SK-N-SH treated with all-trans-retinoic acid at 6 μM for 48 hours (cell line): ENCODE measurements at regions not wholly inside any gene's neighbourhood (a gene's known extent, or its start where the extent isn't known, plus 50 kb on each side); places are given as distances from the start of the nearest gene placed in this dataset.

Experiments
- ATAC-seq: fragments of 200-7000 bp; cut with Tn5 transposase; 3 replicates; pipeline ENCODE4 v1.9.1; 2020; ENCODE audit warnings: mild to moderate bottlenecking, moderate library complexity
- ARNTL ChIP-seq: fragments of 450-650 bp; formaldehyde crosslinking; IDR thresholded peaks from 2 replicates; pipeline ENCODE4 v1.5.0; 2020; ENCODE audit warnings: low read depth, mild to moderate bottlenecking, moderate library complexity, borderline replicate concordance
- BACH2 ChIP-seq: fragments of 250-450 bp; sonication (Bioruptor Pico); IDR thresholded peaks from 2 replicates; pipeline ENCODE4 v1.9.0; 2021; ENCODE audit warnings: mild to moderate bottlenecking, borderline replicate concordance
- CSDC2 ChIP-seq: fragments of 250-450 bp; sonication (Bioruptor Pico); IDR thresholded peaks from 2 replicates; pipeline ENCODE4 v1.5.0; 2020; ENCODE audit warnings: mild to moderate bottlenecking, moderate library complexity
- ESRRG ChIP-seq: fragments of 250-450 bp; sonication (Bioruptor Pico); IDR thresholded peaks from 2 replicates; pipeline ENCODE4 v1.6.1; 2021; ENCODE audit warnings: mild to moderate bottlenecking
- GLIS3 ChIP-seq: fragments of 250-450 bp; sonication (Bioruptor Pico); IDR thresholded peaks from 2 replicates; pipeline ENCODE4 v1.5.0; 2020; ENCODE audit warnings: mild to moderate bottlenecking, moderate library complexity
- ISL1 ChIP-seq: fragments of 250-450 bp; sonication (Bioruptor Pico); IDR thresholded peaks from 2 replicates; pipeline ENCODE4 v2.1.2; 2022; ENCODE audit warnings: mild to moderate bottlenecking, moderate library complexity
- OSR1 ChIP-seq: fragments of 250-450 bp; sonication (Bioruptor Pico); IDR thresholded peaks from 2 replicates; pipeline ENCODE4 v1.8.0; 2022; ENCODE audit warnings: moderate library complexity, mild to moderate bottlenecking, inconsistent platforms
- PPARA ChIP-seq: fragments of 250-450 bp; sonication (Bioruptor Pico); IDR thresholded peaks from 2 replicates; pipeline ENCODE4 v1.5.0; 2020; ENCODE audit warnings: mild to moderate bottlenecking, borderline replicate concordance
- SNAI2 ChIP-seq: fragments of 250-450 bp; sonication (Bioruptor Pico); IDR thresholded peaks from 2 replicates; pipeline ENCODE4 v1.5.0; 2020; ENCODE audit warnings: mild to moderate bottlenecking, moderate library complexity
- TCF4 ChIP-seq: fragments of 250-450 bp; sonication (Bioruptor Pico); IDR thresholded peaks from 2 replicates; pipeline ENCODE4 v1.8.0; 2021; ENCODE audit warnings: mild to moderate bottlenecking, moderate library complexity, borderline replicate concordance
- ZC3H10 ChIP-seq: fragments of 250-450 bp; sonication (Bioruptor Pico); IDR thresholded peaks from 2 replicates; pipeline ENCODE4 v1.5.1; 2021; ENCODE audit warnings: mild to moderate bottlenecking, moderate library complexity
- ZFP3 ChIP-seq: fragments of 250-450 bp; sonication (Bioruptor Pico); IDR thresholded peaks from 2 replicates; pipeline ENCODE4 v1.5.0; 2020; ENCODE audit warnings: mild to moderate bottlenecking, moderate library complexity
- ZNF565 ChIP-seq: fragments of 450-650 bp; formaldehyde crosslinking; conservative IDR thresholded peaks from 2 replicates; pipeline ENCODE4 v1.5.0; 2020; ENCODE audit warnings: low read depth, mild to moderate bottlenecking, moderate library complexity
- ZNF70 ChIP-seq: fragments of 450-650 bp; formaldehyde crosslinking; IDR thresholded peaks from 2 replicates; pipeline ENCODE4 v1.5.0; 2020; ENCODE audit warnings: mild to moderate bottlenecking, moderate library complexity
- ZNF8 ChIP-seq: fragments of 450-650 bp; formaldehyde crosslinking; IDR thresholded peaks from 2 replicates; pipeline ENCODE4 v1.5.0; 2020; ENCODE audit warnings: mild to moderate bottlenecking, moderate library complexity
- TF ChIP-seq, protein P1 (sequence below): fragments of 250-450 bp; sonication (Bioruptor Pico); IDR thresholded peaks from 2 replicates; pipeline ENCODE4 v1.8.0; 2020; ENCODE audit warnings: mild to moderate bottlenecking, moderate library complexity, borderline replicate concordance
- TF ChIP-seq, protein P2 (sequence below): fragments of 250-450 bp; sonication (Bioruptor Pico); IDR thresholded peaks from 2 replicates; pipeline ENCODE4 v1.8.0; 2021; ENCODE audit warnings: low read depth, mild to moderate bottlenecking, moderate library complexity, borderline replicate concordance
- TF ChIP-seq, protein P3 (sequence below): fragments of 250-450 bp; sonication (Bioruptor Pico); IDR thresholded peaks from 2 replicates; pipeline ENCODE4 v1.5.0; 2020; ENCODE audit warnings: mild to moderate bottlenecking, moderate library complexity
- TF ChIP-seq, protein P4 (sequence below): fragments of 250-450 bp; sonication (Bioruptor Pico); IDR thresholded peaks from 2 replicates; pipeline ENCODE4 v1.5.1; 2020; ENCODE audit warnings: low read depth, mild to moderate bottlenecking, moderate library complexity

DNA sequence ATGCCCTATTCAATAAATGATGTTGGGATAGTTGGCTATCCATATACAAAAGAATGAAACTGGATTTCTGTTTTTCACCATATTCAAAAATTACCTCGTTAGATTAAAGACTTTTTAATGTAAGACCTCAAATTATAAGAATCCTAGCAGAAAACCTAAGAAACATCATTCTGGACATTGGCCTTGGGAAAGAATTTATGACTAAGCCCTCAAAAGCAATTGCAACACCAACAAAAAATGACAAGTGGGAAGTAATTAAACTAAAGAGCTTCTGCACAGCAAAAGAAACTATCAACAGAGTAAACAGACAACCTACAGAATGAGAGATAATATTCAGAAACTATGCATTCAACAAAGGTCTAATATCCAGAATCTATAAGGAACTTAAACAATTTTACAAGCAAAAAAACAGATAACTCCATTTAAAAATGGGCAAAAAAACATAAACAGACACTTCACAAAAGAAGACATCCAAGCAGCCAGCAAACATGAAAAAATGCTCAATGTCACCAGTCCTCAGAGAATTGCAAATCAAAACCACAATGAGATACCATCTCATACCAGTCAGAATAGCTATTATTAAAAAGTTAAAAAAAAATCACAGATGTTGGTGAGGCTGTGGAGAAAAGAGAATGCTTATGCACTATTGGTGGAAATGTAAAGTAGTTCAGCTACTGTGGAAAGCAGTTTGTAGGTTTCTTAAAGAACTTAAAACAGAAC lies 309.8 kb downstream of the AHR start:
- ATAC-seq = peak; percentile 59
- TF ChIP-seq GLIS3 (CRISPR knock-in tag) = no peak
- TF ChIP-seq ARNTL (CRISPR knock-in tag) = no peak
- TF ChIP-seq, protein P1, sequence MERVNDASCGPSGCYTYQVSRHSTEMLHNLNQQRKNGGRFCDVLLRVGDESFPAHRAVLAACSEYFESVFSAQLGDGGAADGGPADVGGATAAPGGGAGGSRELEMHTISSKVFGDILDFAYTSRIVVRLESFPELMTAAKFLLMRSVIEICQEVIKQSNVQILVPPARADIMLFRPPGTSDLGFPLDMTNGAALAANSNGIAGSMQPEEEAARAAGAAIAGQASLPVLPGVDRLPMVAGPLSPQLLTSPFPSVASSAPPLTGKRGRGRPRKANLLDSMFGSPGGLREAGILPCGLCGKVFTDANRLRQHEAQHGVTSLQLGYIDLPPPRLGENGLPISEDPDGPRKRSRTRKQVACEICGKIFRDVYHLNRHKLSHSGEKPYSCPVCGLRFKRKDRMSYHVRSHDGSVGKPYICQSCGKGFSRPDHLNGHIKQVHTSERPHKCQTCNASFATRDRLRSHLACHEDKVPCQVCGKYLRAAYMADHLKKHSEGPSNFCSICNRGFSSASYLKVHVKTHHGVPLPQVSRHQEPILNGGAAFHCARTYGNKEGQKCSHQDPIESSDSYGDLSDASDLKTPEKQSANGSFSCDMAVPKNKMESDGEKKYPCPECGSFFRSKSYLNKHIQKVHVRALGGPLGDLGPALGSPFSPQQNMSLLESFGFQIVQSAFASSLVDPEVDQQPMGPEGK (CRISPR knock-in tag) = no peak
- no peak for TF ChIP-seq ESRRG (CRISPR knock-in tag)
- TF ChIP-seq ISL1 (CRISPR knock-in tag) = no peak
- TF ChIP-seq ZFP3 = no peak
- TF ChIP-seq PPARA (CRISPR knock-in tag) = no peak
- no peak for TF ChIP-seq ZC3H10 (CRISPR knock-in tag)
- TF ChIP-seq ZNF8 = no peak
- TF ChIP-seq, protein P2, sequence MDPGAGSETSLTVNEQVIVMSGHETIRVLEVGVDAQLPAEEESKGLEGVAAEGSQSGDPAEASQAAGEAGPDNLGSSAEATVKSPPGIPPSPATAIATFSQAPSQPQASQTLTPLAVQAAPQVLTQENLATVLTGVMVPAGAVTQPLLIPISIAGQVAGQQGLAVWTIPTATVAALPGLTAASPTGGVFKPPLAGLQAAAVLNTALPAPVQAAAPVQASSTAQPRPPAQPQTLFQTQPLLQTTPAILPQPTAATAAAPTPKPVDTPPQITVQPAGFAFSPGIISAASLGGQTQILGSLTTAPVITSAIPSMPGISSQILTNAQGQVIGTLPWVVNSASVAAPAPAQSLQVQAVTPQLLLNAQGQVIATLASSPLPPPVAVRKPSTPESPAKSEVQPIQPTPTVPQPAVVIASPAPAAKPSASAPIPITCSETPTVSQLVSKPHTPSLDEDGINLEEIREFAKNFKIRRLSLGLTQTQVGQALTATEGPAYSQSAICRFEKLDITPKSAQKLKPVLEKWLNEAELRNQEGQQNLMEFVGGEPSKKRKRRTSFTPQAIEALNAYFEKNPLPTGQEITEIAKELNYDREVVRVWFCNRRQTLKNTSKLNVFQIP (CRISPR knock-in tag) = no peak
- TF ChIP-seq TCF4 (CRISPR knock-in tag) = no peak
- TF ChIP-seq, protein P3, sequence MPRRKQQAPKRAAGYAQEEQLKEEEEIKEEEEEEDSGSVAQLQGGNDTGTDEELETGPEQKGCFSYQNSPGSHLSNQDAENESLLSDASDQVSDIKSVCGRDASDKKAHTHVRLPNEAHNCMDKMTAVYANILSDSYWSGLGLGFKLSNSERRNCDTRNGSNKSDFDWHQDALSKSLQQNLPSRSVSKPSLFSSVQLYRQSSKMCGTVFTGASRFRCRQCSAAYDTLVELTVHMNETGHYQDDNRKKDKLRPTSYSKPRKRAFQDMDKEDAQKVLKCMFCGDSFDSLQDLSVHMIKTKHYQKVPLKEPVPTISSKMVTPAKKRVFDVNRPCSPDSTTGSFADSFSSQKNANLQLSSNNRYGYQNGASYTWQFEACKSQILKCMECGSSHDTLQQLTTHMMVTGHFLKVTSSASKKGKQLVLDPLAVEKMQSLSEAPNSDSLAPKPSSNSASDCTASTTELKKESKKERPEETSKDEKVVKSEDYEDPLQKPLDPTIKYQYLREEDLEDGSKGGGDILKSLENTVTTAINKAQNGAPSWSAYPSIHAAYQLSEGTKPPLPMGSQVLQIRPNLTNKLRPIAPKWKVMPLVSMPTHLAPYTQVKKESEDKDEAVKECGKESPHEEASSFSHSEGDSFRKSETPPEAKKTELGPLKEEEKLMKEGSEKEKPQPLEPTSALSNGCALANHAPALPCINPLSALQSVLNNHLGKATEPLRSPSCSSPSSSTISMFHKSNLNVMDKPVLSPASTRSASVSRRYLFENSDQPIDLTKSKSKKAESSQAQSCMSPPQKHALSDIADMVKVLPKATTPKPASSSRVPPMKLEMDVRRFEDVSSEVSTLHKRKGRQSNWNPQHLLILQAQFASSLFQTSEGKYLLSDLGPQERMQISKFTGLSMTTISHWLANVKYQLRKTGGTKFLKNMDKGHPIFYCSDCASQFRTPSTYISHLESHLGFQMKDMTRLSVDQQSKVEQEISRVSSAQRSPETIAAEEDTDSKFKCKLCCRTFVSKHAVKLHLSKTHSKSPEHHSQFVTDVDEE (CRISPR knock-in tag) = no peak
- TF ChIP-seq BACH2 (CRISPR knock-in tag) = no peak
- no peak for TF ChIP-seq CSDC2 (CRISPR knock-in tag)
- TF ChIP-seq, protein P4, sequence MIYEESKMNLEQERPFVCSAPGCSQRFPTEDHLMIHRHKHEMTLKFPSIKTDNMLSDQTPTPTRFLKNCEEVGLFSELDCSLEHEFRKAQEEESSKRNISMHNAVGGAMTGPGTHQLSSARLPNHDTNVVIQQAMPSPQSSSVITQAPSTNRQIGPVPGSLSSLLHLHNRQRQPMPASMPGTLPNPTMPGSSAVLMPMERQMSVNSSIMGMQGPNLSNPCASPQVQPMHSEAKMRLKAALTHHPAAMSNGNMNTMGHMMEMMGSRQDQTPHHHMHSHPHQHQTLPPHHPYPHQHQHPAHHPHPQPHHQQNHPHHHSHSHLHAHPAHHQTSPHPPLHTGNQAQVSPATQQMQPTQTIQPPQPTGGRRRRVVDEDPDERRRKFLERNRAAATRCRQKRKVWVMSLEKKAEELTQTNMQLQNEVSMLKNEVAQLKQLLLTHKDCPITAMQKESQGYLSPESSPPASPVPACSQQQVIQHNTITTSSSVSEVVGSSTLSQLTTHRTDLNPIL = no peak

- no peak for TF ChIP-seq ESRRG (CRISPR knock-in tag)
- no peak for TF ChIP-seq BACH2 (CRISPR knock-in tag)
- no peak for TF ChIP-seq ZNF8
- TF ChIP-seq ARNTL (CRISPR knock-in tag) = no peak
- TF ChIP-seq, protein P2 (CRISPR knock-in tag) = no peak
- no peak for TF ChIP-seq TCF4 (CRISPR knock-in tag)
- TF ChIP-seq CSDC2 (CRISPR knock-in tag) = no peak
- TF ChIP-seq ZNF70 (CRISPR knock-in tag) = no peak
- no peak for TF ChIP-seq SNAI2 (CRISPR knock-in tag)
- no peak for TF ChIP-seq ZNF565 (CRISPR knock-in tag)
- TF ChIP-seq ZC3H10 (CRISPR knock-in tag) = no peak
- TF ChIP-seq OSR1 (CRISPR knock-in tag) = no peak
- no peak for ATAC-seq
Measured at GRCh38 chr7:17611611-17612010, 313.2 kb downstream of the AHR start.
